ENCODE measurements at regions not wholly inside any gene's neighbourhood (a gene's known extent, or its start where the extent isn't known, plus 50 kb on each side); places are given as distances from the start of the nearest gene placed in this dataset.

- TF ChIP-seq GABPB1 (CRISPR knock-in tag; IDR thresholded peaks at IDR 0.05) = no peak
- no peak for TF ChIP-seq CTCF (IDR thresholded peaks at IDR 0.05)
Measured at GRCh38 chr1:192081359-192081758, 76.9 kb upstream of the RGS18 start.
